H9 (cell line): ENCODE measurements at regions not wholly inside any gene's neighbourhood (a gene's known extent, or its start where the extent isn't known, plus 50 kb on each side); places are given as distances from the start of the nearest gene placed in this dataset.

Experiments used
- DNase-seq: peaks from one replicate; pipeline ENCODE4 v3.0.0-alpha.2; 2017
- H2AFZ ChIP-seq: one replicate; pipeline ENCODE4 v1.6.1; 2013; ENCODE audit warnings: mild to moderate bottlenecking, low read length, control low read depth, moderate library complexity
- H2AK5ac ChIP-seq: 2 replicates; pipeline ENCODE4 v1.6.1; 2013; ENCODE audit warnings: low read length, control low read depth, mixed read lengths; ENCODE audit not compliant: insufficient read length
- H2BK120ac ChIP-seq: one replicate; pipeline ENCODE4 v1.6.1; 2013; ENCODE audit warnings: low read depth, mild to moderate bottlenecking, low read length, control low read depth, inconsistent platforms; ENCODE audit not compliant: poor library complexity, severe bottlenecking
- H2BK12ac ChIP-seq: 2 replicates; pipeline ENCODE4 v1.6.1; 2013; ENCODE audit warnings: low read length, control low read depth, mixed read lengths, low read depth; ENCODE audit not compliant: insufficient read length
- H2BK15ac ChIP-seq: 2 replicates; pipeline ENCODE4 v1.6.1; 2013; ENCODE audit warnings: low read depth, low read length, control low read depth
- H2BK20ac ChIP-seq: one replicate; pipeline ENCODE4 v1.6.1; 2013; ENCODE audit warnings: low read depth, mild to moderate bottlenecking, low read length, control low read depth, inconsistent platforms; ENCODE audit not compliant: poor library complexity, severe bottlenecking
- H2BK5ac ChIP-seq: 2 replicates; pipeline ENCODE4 v1.6.1; 2013; ENCODE audit warnings: low read length, control low read depth, mixed read lengths; ENCODE audit not compliant: insufficient read length
- H3K14ac ChIP-seq: 2 replicates; pipeline ENCODE4 v1.6.1; 2013; ENCODE audit warnings: low read length, control low read depth; ENCODE audit not compliant: insufficient read depth
- H3K18ac ChIP-seq: 2 replicates; pipeline ENCODE4 v1.6.1; 2013; ENCODE audit warnings: low read depth, mild to moderate bottlenecking, mixed read lengths, low read length, control low read depth; ENCODE audit not compliant: insufficient read length
- H3K23ac ChIP-seq: 2 replicates; pipeline ENCODE4 v1.6.1; 2013; ENCODE audit warnings: low read length, control low read depth, mixed read lengths, low read depth; ENCODE audit not compliant: insufficient read length
- H3K23me2 ChIP-seq: 2 replicates; pipeline ENCODE4 v1.6.1; 2013; ENCODE audit warnings: low read depth, mild to moderate bottlenecking, mixed read lengths, low read length, control low read depth; ENCODE audit not compliant: insufficient read length, poor library complexity, severe bottlenecking
- H3K27ac ChIP-seq: 2 replicates; pipeline ENCODE4 v1.5.1; 2013; ENCODE audit warnings: low read length, control low read depth, mixed read lengths, low read depth; ENCODE audit not compliant: insufficient read length
- H3K27me3 ChIP-seq: 2 replicates; pipeline ENCODE4 v1.6.1; 2013; ENCODE audit warnings: low read length, control low read depth, inconsistent platforms; ENCODE audit not compliant: insufficient read depth
- H3K4ac ChIP-seq: 2 replicates; pipeline ENCODE4 v1.6.1; 2013; ENCODE audit warnings: low read depth, mild to moderate bottlenecking, control low read depth, inconsistent platforms, low read length, moderate library complexity
- H3K4me1 ChIP-seq: 2 replicates; pipeline ENCODE4 v1.6.1; 2013; ENCODE audit warnings: low read length, control low read depth, inconsistent platforms; ENCODE audit not compliant: insufficient read depth
- H3K4me2 ChIP-seq: 2 replicates; pipeline ENCODE4 v1.6.1; 2013; ENCODE audit warnings: low read length, control low read depth, mixed read lengths; ENCODE audit not compliant: insufficient read length, insufficient read depth
- H3K56ac ChIP-seq: 2 replicates; pipeline ENCODE4 v1.6.1; 2013; ENCODE audit warnings: low read depth, mild to moderate bottlenecking, mixed read lengths, low read length, control low read depth; ENCODE audit not compliant: insufficient read length
- H3K79me1 ChIP-seq: 2 replicates; pipeline ENCODE4 v1.6.1; 2013; ENCODE audit warnings: low read depth, mild to moderate bottlenecking, moderate library complexity, low read length, control low read depth, inconsistent platforms; ENCODE audit not compliant: insufficient read depth, poor library complexity, severe bottlenecking
- H3K79me2 ChIP-seq: 2 replicates; pipeline ENCODE4 v1.6.1; 2013; ENCODE audit warnings: low read length, control low read depth, inconsistent platforms; ENCODE audit not compliant: insufficient read depth
- H3K9ac ChIP-seq: 2 replicates; pipeline ENCODE4 v1.6.1; 2013; ENCODE audit warnings: low read length, control low read depth, mixed read lengths; ENCODE audit not compliant: insufficient read length; ENCODE audit errors: extremely low read depth
- H3K9me3 ChIP-seq: one replicate; pipeline ENCODE4 v1.6.1; 2013; ENCODE audit warnings: low read depth, low read length, inconsistent platforms; ENCODE audit not compliant: control insufficient read depth
- H3T11ph ChIP-seq: one replicate; pipeline ENCODE4 v1.6.1; 2013; ENCODE audit warnings: mild to moderate bottlenecking, low read length, control low read depth, inconsistent platforms
- H4K20me1 ChIP-seq: one replicate; pipeline ENCODE4 v1.6.1; 2013; ENCODE audit not compliant: control insufficient read depth, insufficient read length, insufficient read depth
- H4K5ac ChIP-seq: 2 replicates; pipeline ENCODE4 v1.6.1; 2013; ENCODE audit warnings: low read depth, mild to moderate bottlenecking, mixed read lengths, low read length, control low read depth; ENCODE audit not compliant: insufficient read length
- H4K8ac ChIP-seq: replicated peaks from 2 replicates; pipeline ENCODE4 v1.6.1; 2013; ENCODE audit warnings: low read length, control low read depth, mixed read lengths, low read depth; ENCODE audit not compliant: insufficient read length
- H4K91ac ChIP-seq: 2 replicates; pipeline ENCODE4 v1.6.1; 2013; ENCODE audit warnings: low read depth, mild to moderate bottlenecking, moderate library complexity, mixed read lengths, low read length, control low read depth; ENCODE audit not compliant: insufficient read length
- H3K27ac Mint-ChIP-seq, 3 experiments: 2 replicates in 2 of 3; 3 replicates in 1 of 3; pipeline ENCODE4 v1.8.0; 2020 to 2021; ENCODE audit warnings: mixed read lengths in 3 of 3, mild to moderate bottlenecking in 1 of 3, moderate library complexity in 1 of 3
- H3K27me3 Mint-ChIP-seq: 2 replicates; pipeline ENCODE4 v1.8.0; 2021; ENCODE audit warnings: low read depth, mild to moderate bottlenecking, moderate library complexity, mixed read lengths
- H3K36me3 Mint-ChIP-seq, 3 experiments: 2 replicates in 2 of 3; 3 replicates in 1 of 3; pipeline ENCODE4 v1.8.0; 2020 to 2021; ENCODE audit warnings: low read depth in 3 of 3, mixed read lengths in 3 of 3; ENCODE audit not compliant: insufficient read depth in 1 of 3
- H3K4me1 Mint-ChIP-seq, 2 experiments: 2 replicates each; pipeline ENCODE4 v1.8.0; 2020; ENCODE audit warnings: mixed read lengths in 2 of 2
- H3K4me3 Mint-ChIP-seq, 2 experiments: 2 replicates in 1 of 2; 3 replicates in 1 of 2; pipeline ENCODE4 v1.8.0; 2020 to 2021; ENCODE audit warnings: mild to moderate bottlenecking in 2 of 2, mixed read lengths in 2 of 2, moderate library complexity in 1 of 2
- H3K9me3 Mint-ChIP-seq, 2 experiments: 2 replicates in 1 of 2; 3 replicates in 1 of 2; pipeline ENCODE4 v1.8.0; 2020; ENCODE audit warnings: mild to moderate bottlenecking in 2 of 2, mixed read lengths in 2 of 2, moderate library complexity in 1 of 2
- CTCF ChIP-seq: fragments of 200-600 bp; sonication (generic); conservative IDR thresholded peaks from 3 replicates; pipeline ENCODE4 v1.8.0; 2021; ENCODE audit warnings: antibody characterized with exemption, mild to moderate bottlenecking
- WGBS: extraction: QIAGEN DNeasy Blood & Tissue Kit; methylation state at CpG from one replicate; pipeline ENCODE4 v1.1.7; 2013; ENCODE audit warnings: missing lambda C conversion rate, low lambda C conversion rate, mixed read lengths; ENCODE audit not compliant: insufficient read length; ENCODE audit errors: extremely low coverage; 5-methylcytosine and 5-hydroxymethylcytosine counted together

GRCh38 chr9:103798620-103799019, 295.5 kb upstream of the SMC2 start:
- no peaks in the 10 kb centered on the region for H4K20me1 ChIP-seq
- no peaks in the 10 kb centered on the region for H3K27me3 Mint-ChIP-seq
- H3K23ac ChIP-seq: no peak overlapping the region
- H4K5ac ChIP-seq: no peak overlapping the region
- no peaks in the 10 kb centered on the region for H3K9me3 ChIP-seq
- H2BK20ac ChIP-seq: no peak overlapping the region
- H3T11ph ChIP-seq: no peak overlapping the region
- H3K56ac ChIP-seq: no peak overlapping the region
- no peak overlapping the region for H3K18ac ChIP-seq
- H3K27ac ChIP-seq: no peak overlapping the region
- no peaks in the 10 kb centered on the region for H3K4me1 ChIP-seq
- H2BK15ac ChIP-seq: no peak overlapping the region
- peaks cover 7 to 10% of the 10 kb centered on the region in 2 experiments; a peak in 3 of 4 replicates for H3K4me1 Mint-ChIP-seq
- WGBS: no CpG with 5 or more reads among the region's 1 CpG
- H2BK120ac ChIP-seq: no peak overlapping the region
- H3K27ac Mint-ChIP-seq: no peak overlapping the region; a peak in 1 of 7 replicates
- H3K23me2 ChIP-seq: no peaks in the 10 kb centered on the region
- no peak overlapping the region for H3K9ac ChIP-seq
- H4K8ac ChIP-seq: no peak overlapping the region
- no peak overlapping the region for H2AK5ac ChIP-seq
- H4K91ac ChIP-seq: no peak overlapping the region
- no peaks in the 10 kb centered on the region for H3K79me1 ChIP-seq
- no peaks in the 10 kb centered on the region for H3K36me3 Mint-ChIP-seq
- DNase-seq: no peak
- H3K4me3 Mint-ChIP-seq: no peak overlapping the region
- H2BK5ac ChIP-seq: no peak overlapping the region
- H3K9me3 Mint-ChIP-seq: no peaks in the 10 kb centered on the region
- H2BK12ac ChIP-seq: no peak overlapping the region
- H2AFZ ChIP-seq: no peak overlapping the region
- H3K14ac ChIP-seq: no peak overlapping the region
- H3K4ac ChIP-seq: no peak overlapping the region
- H3K79me2 ChIP-seq: no peaks in the 10 kb centered on the region
- no peak overlapping the region for H3K4me2 ChIP-seq
- no peak for TF ChIP-seq CTCF
- H3K27me3 ChIP-seq: no peaks in the 10 kb centered on the region
